ENCODE measurements at regions not wholly inside any gene's neighbourhood (a gene's known extent, or its start where the extent isn't known, plus 50 kb on each side); places are given as distances from the start of the nearest gene placed in this dataset.

DNA sequence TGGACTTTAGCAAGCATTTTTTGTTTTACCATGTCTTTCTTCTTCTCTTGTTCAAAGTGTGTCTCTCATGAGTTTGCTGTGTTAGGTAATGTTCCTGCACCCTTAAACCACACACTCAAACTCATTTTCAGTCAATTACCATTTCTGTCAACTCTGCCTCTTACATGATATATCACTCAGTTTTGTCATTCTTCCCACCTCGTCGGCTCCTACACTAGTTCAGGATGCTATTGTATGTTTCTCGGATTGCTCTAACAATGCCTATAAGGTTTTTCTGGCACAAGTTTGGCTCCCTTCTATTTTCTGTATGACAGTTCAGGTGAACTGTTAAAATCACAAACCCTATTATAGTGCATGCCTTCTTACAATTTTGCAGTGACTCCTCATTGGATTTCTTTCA lies 260.8 kb upstream of the NAV3 start:
- CTCF ChIA-PET: no interaction called here
- Histone ChIP-seq H3K27ac (ENCODE audit: low read depth in 1 of 2, low read length in 2 of 2) (no peak overlapping the region), H3K4me1 (ENCODE audit: insufficient read depth, low read length) (no peaks in the 10 kb centered on the region), H3K9me3 (ENCODE audit: control insufficient read depth in 1 of 2, insufficient read depth in 1 of 2, low read length in 2 of 2) (peaks cover 0 to 3% of the 10 kb centered on the region in 2 experiments), H3K4me3 (ENCODE audit: low read length) (no peak overlapping the region), H3K36me3 (ENCODE audit: insufficient read depth, low read length) (no peaks in the 10 kb centered on the region), H3K27me3 (ENCODE audit: control insufficient read depth in 1 of 2, insufficient read depth in 2 of 2, low read length in 2 of 2) (no peaks in the 10 kb centered on the region)
- H3K4me1 Mint-ChIP-seq (ENCODE audit: low read depth): no peaks in the 10 kb centered on the region
- no peak overlapping the region for H3K27ac Mint-ChIP-seq
- POLR2A ChIA-PET: no interaction called here
- intact Hi-C loops (cut with DNase I, micrococcal nuclease): no loop called here
- H3K27me3 Mint-ChIP-seq: no peaks in the 10 kb centered on the region
- DNase-seq (no peak), ATAC-seq (ENCODE audit: poor library complexity) (no peak)
- no peaks in the 10 kb centered on the region for H3K36me3 Mint-ChIP-seq (ENCODE audit: low read depth)
- H3K9me3 Mint-ChIP-seq: no peaks in the 10 kb centered on the region
- no peak overlapping the region for H3K4me3 Mint-ChIP-seq
- TF ChIP-seq, protein P1, sequence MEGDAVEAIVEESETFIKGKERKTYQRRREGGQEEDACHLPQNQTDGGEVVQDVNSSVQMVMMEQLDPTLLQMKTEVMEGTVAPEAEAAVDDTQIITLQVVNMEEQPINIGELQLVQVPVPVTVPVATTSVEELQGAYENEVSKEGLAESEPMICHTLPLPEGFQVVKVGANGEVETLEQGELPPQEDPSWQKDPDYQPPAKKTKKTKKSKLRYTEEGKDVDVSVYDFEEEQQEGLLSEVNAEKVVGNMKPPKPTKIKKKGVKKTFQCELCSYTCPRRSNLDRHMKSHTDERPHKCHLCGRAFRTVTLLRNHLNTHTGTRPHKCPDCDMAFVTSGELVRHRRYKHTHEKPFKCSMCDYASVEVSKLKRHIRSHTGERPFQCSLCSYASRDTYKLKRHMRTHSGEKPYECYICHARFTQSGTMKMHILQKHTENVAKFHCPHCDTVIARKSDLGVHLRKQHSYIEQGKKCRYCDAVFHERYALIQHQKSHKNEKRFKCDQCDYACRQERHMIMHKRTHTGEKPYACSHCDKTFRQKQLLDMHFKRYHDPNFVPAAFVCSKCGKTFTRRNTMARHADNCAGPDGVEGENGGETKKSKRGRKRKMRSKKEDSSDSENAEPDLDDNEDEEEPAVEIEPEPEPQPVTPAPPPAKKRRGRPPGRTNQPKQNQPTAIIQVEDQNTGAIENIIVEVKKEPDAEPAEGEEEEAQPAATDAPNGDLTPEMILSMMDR (IDR thresholded peaks at IDR 0.05): no peak

DNA sequence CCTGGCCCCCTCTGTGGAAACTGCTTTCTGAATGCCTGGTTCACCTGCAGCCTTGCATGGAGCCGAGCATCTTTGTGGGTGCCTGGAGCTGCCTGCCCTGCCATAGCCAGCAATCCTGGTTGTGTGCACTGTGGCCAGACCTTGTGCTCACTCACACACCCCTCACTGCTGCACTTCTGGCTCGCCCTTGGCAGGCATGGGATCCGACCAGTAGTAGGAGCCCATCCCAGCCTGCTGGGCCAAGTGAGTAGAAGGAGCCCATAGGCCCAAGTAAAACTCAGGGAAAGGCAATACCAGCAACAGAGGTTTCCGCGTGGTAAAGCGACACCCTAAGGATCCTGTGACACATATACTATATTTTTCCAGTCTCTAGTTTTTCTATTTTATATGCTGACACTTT lies 270.0 kb upstream of the NAV3 start:
- ChIA-PET POLR2A (no interaction called here), CTCF (no interaction called here)
- no peak for ATAC-seq (ENCODE audit: poor library complexity)
- Mint-ChIP-seq H3K9me3 (peaks cover 2% of the 10 kb centered on the region), H3K4me1 (ENCODE audit: low read depth) (no peaks in the 10 kb centered on the region), H3K27me3 (no peaks in the 10 kb centered on the region), H3K4me3 (no peak overlapping the region), H3K36me3 (ENCODE audit: low read depth) (no peaks in the 10 kb centered on the region), H3K27ac (no peak overlapping the region)
- DNase-seq: no peak
- Histone ChIP-seq H3K27me3 (ENCODE audit: control insufficient read depth in 1 of 2, insufficient read depth in 2 of 2, low read length in 2 of 2) (no peaks in the 10 kb centered on the region), H3K9me3 (ENCODE audit: control insufficient read depth in 1 of 2, insufficient read depth in 1 of 2, low read length in 2 of 2) (peaks cover 0 to 20% of the 10 kb centered on the region in 2 experiments), H3K27ac (ENCODE audit: low read depth in 1 of 2, low read length in 2 of 2) (no peak overlapping the region), H3K4me3 (ENCODE audit: low read length) (no peak overlapping the region), H3K4me1 (ENCODE audit: insufficient read depth, low read length) (no peaks in the 10 kb centered on the region), H3K36me3 (ENCODE audit: insufficient read depth, low read length) (no peaks in the 10 kb centered on the region)
- TF ChIP-seq, protein P1 (IDR thresholded peaks at IDR 0.05): no peak
- intact Hi-C loops (cut with DNase I, micrococcal nuclease): no loop called here

DNA sequence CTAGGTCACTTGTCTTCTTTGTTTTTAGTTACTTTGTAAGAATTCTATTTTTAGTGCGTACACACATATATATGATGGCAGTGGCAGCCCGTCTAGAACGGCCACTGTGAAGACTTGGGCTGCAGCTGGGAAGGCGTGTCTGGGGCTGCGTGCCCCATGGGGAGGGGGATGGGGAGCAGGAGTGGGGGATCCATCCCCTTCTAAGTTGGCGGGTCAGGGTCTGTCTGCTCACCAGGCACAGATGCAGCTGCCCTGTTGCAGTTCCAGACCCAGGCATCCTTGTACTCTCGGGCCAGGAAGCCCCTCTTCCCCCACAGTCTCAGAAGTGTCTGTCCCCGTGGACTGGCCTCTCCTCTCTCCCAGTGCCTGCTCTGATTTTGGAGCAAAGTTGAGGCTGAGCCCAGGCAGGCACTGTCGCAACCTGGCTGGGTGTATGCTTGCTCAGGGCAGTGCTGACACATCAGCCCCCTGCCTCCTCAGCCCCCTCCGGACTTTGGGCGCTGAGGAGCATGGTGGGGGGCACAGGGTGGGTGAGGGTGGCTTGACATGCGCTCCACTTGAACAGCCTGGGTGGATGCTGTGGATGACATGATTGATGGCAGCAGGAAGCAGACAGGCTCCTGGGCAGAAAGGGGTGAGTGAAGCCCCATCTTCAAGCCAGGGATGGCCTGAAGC lies 271.2 kb upstream of the NAV3 start:
- no peaks in the 10 kb centered on the region for H3K27me3 Mint-ChIP-seq
- no peaks in the 10 kb centered on the region for H3K36me3 Mint-ChIP-seq (ENCODE audit: low read depth)
- ChIA-PET POLR2A (no interaction called here), CTCF (no interaction called here)
- Histone ChIP-seq H3K4me3 (ENCODE audit: low read length) (no peak overlapping the region), H3K4me1 (ENCODE audit: insufficient read depth, low read length) (no peaks in the 10 kb centered on the region), H3K27ac (ENCODE audit: low read depth in 1 of 2, low read length in 2 of 2) (no peak overlapping the region), H3K9me3 (ENCODE audit: control insufficient read depth in 1 of 2, insufficient read depth in 1 of 2, low read length in 2 of 2) (peaks cover 0 to 20% of the 10 kb centered on the region in 2 experiments), H3K36me3 (ENCODE audit: insufficient read depth, low read length) (no peaks in the 10 kb centered on the region), H3K27me3 (ENCODE audit: control insufficient read depth in 1 of 2, insufficient read depth in 2 of 2, low read length in 2 of 2) (no peaks in the 10 kb centered on the region)
- TF ChIP-seq, protein P1 (IDR thresholded peaks at IDR 0.05): no peak
- DNase-seq: peak in 1 of 14 experiments; percentile 6
- ATAC-seq (ENCODE audit: poor library complexity): no peak
- peaks cover 2% of the 10 kb centered on the region for H3K9me3 Mint-ChIP-seq
- H3K4me1 Mint-ChIP-seq (ENCODE audit: low read depth): no peaks in the 10 kb centered on the region
- H3K27ac Mint-ChIP-seq: no peak overlapping the region
- no peak overlapping the region for H3K4me3 Mint-ChIP-seq
- intact Hi-C loops (cut with DNase I, micrococcal nuclease): no loop called here

All from CD4-positive, alpha-beta T cell (primary cell).